ENCODE measurements at regions not wholly inside any gene's neighbourhood (a gene's known extent, or its start where the extent isn't known, plus 50 kb on each side); places are given as distances from the start of the nearest gene placed in this dataset.
A peak's percentile ranks its signal among the peaks of the same experiment; 100 is the strongest.

GRCh38 chr1:201712387-201713085 is 116.4 kb upstream of the IPO9 start:
- no peaks in the 10 kb centered on the region for H3K27me3 ChIP-seq
- TF ChIP-seq POLR2A (IDR thresholded peaks at IDR 0.05) (no peak), CTCF (IDR thresholded peaks at IDR 0.05) (no peak)
- H3K36me3 ChIP-seq, result no peaks in the 10 kb centered on the region
- WGBS (ENCODE audit: insufficient coverage, low coverage, low lambda C conversion rate, missing lambda C conversion rate), result 92% methylated on average over 2 of the region's 7 CpGs
- no peak overlapping the region for H3K4me3 ChIP-seq
- DNase-seq, result no peak
- ATAC-seq, result no peak
- no peaks in the 10 kb centered on the region for H3K4me1 ChIP-seq
- no peaks in the 10 kb centered on the region for H3K9me3 ChIP-seq
- intact Hi-C loops (cut with DNase I), result loop anchor here in 1 of 2 donors (5.0 kb wide), 2 partner anchors 75 to 150 kb away; no protein-coding TSS in a partner anchor
- peak overlapping the region in 2 of 3 donors; percentile 29 to 71 for H3K27ac ChIP-seq

GRCh38 chr1:201713086-201713810 is 115.7 kb upstream of the IPO9 start:
- Histone ChIP-seq H3K36me3 (no peaks in the 10 kb centered on the region), H3K4me3 (no peak overlapping the region), H3K27ac (peak overlapping the region in 2 of 3 donors; percentile 29 to 71), H3K9me3 (no peaks in the 10 kb centered on the region), H3K27me3 (no peaks in the 10 kb centered on the region), H3K4me1 (no peaks in the 10 kb centered on the region)
- ATAC-seq, result peak; percentile 53 to 79 (median 66)
- DNase-seq, result peak; percentile 71 to 80 (median 75)
- TF ChIP-seq CTCF (IDR thresholded peaks at IDR 0.05) (no peak), POLR2A (IDR thresholded peaks at IDR 0.05) (no peak)
- intact Hi-C loops (cut with DNase I), result loop anchor here in 1 of 2 donors (5.0 kb wide), 2 partner anchors 74 to 151 kb away; no protein-coding TSS in a partner anchor
- 36% methylated on average over 3 of the region's 3 CpGs for WGBS (ENCODE audit: insufficient coverage, low coverage, low lambda C conversion rate, missing lambda C conversion rate)

GRCh38 chr1:201714542-201715329 is 114.2 kb upstream of the IPO9 start:
- ATAC-seq (peak; percentile 43 to 59 (median 52)), DNase-seq (peak in 1 of 3 donors; percentile 50)
- intact Hi-C loops (cut with DNase I), result loop anchor here in 1 of 2 donors (5.0 kb wide), 2 partner anchors 73 to 152 kb away; no protein-coding TSS in a partner anchor
- 62% methylated on average over 3 of the region's 9 CpGs for WGBS (ENCODE audit: insufficient coverage, low coverage, low lambda C conversion rate, missing lambda C conversion rate)
- no peak for TF ChIP-seq POLR2A (IDR thresholded peaks at IDR 0.05)
- no peak for TF ChIP-seq CTCF (IDR thresholded peaks at IDR 0.05)
- Histone ChIP-seq H3K9me3 (no peaks in the 10 kb centered on the region), H3K36me3 (no peaks in the 10 kb centered on the region), H3K4me3 (no peak overlapping the region), H3K4me1 (no peaks in the 10 kb centered on the region), H3K27ac (peak overlapping the region in 2 of 3 donors; percentile 44 to 48), H3K27me3 (no peaks in the 10 kb centered on the region)

GRCh38 chr1:201715351-201715750 is 113.6 kb upstream of the IPO9 start:
- no peak for DNase-seq
- no peak for TF ChIP-seq POLR2A (IDR thresholded peaks at IDR 0.05)
- TF ChIP-seq CTCF (IDR thresholded peaks at IDR 0.05), result no peak
- intact Hi-C loops (cut with DNase I), result no loop called here
- H3K4me1 ChIP-seq, result no peaks in the 10 kb centered on the region
- H3K4me3 ChIP-seq, result no peak overlapping the region
- no peaks in the 10 kb centered on the region for H3K36me3 ChIP-seq
- WGBS (ENCODE audit: insufficient coverage, low coverage, low lambda C conversion rate, missing lambda C conversion rate), result 89% methylated on average over 3 of the region's 6 CpGs
- H3K9me3 ChIP-seq, result no peaks in the 10 kb centered on the region
- H3K27ac ChIP-seq, result peak overlapping the region in 2 of 3 donors; percentile 44 to 48
- ATAC-seq, result peak in 2 of 4 donors; percentile 4 to 14
- no peaks in the 10 kb centered on the region for H3K27me3 ChIP-seq

Measured in right lobe of liver (tissue), 6 donors.